ENCODE measurements at regions not wholly inside any gene's neighbourhood (a gene's known extent, or its start where the extent isn't known, plus 50 kb on each side); places are given as distances from the start of the nearest gene placed in this dataset.

GRCh38 chr14:101337053-101337452, 224.2 kb upstream of the DIO3 start:
- TF ChIP-seq REST (IDR thresholded peaks at IDR 0.05; ENCODE audit: insufficient read depth in 1 of 2, low read depth in 2 of 2, low read length in 2 of 2) = no peak
- TF ChIP-seq FOXP2 (optimal IDR thresholded peaks at IDR 0.05; ENCODE audit: borderline replicate concordance, extremely low read depth, extremely low read length, insufficient read depth) = no peak

DNA sequence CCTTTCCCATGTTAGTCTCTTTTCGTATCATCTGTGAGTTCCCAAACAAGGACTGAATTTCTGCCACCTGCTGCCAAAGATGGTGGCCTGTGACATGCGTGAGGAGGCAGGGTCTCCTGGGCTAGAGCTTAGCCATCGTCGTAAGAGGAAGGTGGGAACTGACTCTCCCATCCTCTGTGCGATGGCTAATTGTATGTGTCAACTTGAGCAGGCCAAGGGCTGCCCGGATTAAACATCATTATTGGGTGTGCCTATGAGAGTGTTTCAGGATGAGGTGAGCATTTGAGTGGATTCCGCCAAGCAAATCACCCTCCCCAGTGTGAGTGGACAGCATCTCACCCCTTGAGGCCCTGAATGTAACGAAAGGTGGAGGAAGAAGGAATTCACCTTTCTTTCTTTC, 220.7 kb upstream of the DIO3 start:
- TF ChIP-seq REST (IDR thresholded peaks at IDR 0.05; ENCODE audit: insufficient read depth in 1 of 2, low read depth in 2 of 2, low read length in 2 of 2) (no peak), SIN3A (IDR thresholded peaks at IDR 0.05; ENCODE audit: borderline replicate concordance, insufficient read depth, low read length) (no peak), POLR2AphosphoS5 (IDR thresholded peaks at IDR 0.05; ENCODE audit: low read depth, low read length) (no peak), TAF1 (IDR thresholded peaks at IDR 0.05; ENCODE audit: borderline replicate concordance, insufficient read depth, low read length) (no peak), FOXP2 (optimal IDR thresholded peaks at IDR 0.05; ENCODE audit: borderline replicate concordance, extremely low read depth, extremely low read length, insufficient read depth) (no peak)

DNA sequence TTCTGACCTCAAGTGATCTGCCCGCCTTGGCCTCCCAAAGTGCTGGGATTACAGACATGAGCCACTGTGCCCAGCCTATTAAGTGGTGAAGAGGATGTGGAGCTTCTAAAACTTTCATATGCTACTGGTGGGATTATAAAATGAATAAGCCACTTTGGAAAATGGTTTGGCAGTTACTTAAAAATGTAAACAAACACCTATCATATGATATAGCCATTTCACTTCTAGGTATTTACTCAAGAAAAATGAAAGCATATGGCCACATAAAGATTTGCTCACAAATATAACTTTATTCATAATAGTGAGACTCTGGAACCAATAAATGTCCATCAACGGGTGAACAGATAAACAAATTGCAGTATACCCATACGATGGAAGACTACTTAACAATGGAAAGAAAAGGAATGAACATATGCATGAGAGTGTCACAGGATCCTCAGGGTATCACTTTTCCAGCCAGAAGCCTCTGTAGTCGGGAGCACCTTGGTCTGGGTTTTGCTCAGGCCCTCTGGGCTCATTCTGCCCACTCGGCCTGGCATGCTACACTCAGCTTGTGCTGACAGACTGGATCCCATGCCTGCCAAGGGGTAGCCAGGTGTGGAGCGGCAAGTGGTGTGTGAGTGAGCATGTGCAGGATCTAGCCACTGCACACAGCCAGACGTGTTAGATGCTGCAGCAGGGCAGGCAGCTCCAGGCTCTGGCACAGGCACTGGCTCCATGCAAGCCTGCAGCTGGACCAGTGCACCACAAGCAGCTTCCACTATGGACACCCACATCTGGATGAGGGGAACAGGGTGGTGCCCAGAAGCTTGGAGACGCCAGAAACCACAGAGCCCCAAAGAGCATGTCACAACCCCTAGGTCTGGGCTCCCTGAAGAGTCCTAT, 213.2 kb upstream of the DIO3 start:
- TF ChIP-seq TAF1 (IDR thresholded peaks at IDR 0.05; ENCODE audit: borderline replicate concordance, insufficient read depth, low read length) (no peak), SIN3A (IDR thresholded peaks at IDR 0.05; ENCODE audit: borderline replicate concordance, insufficient read depth, low read length) (no peak), POLR2AphosphoS5 (IDR thresholded peaks at IDR 0.05; ENCODE audit: low read depth, low read length) (no peak), REST (IDR thresholded peaks at IDR 0.05; ENCODE audit: insufficient read depth in 1 of 2, low read depth in 2 of 2, low read length in 2 of 2) (no peak), FOXP2 (optimal IDR thresholded peaks at IDR 0.05; ENCODE audit: borderline replicate concordance, extremely low read depth, extremely low read length, insufficient read depth) (no peak)

GRCh38 chr14:101349108-101349507, 212.2 kb upstream of the DIO3 start:
- TF ChIP-seq TAF1 (IDR thresholded peaks at IDR 0.05; ENCODE audit: borderline replicate concordance, insufficient read depth, low read length) (no peak), POLR2AphosphoS5 (IDR thresholded peaks at IDR 0.05; ENCODE audit: low read depth, low read length) (no peak), FOXP2 (optimal IDR thresholded peaks at IDR 0.05; ENCODE audit: borderline replicate concordance, extremely low read depth, extremely low read length, insufficient read depth) (no peak), REST (IDR thresholded peaks at IDR 0.05; ENCODE audit: insufficient read depth in 1 of 2, low read depth in 2 of 2, low read length in 2 of 2) (no peak), SIN3A (IDR thresholded peaks at IDR 0.05; ENCODE audit: borderline replicate concordance, insufficient read depth, low read length) (no peak)

All from PFSK-1 (cell line).